SK-N-MC (cell line): ENCODE measurements at regions not wholly inside any gene's neighbourhood (a gene's known extent, or its start where the extent isn't known, plus 50 kb on each side); places are given as distances from the start of the nearest gene placed in this dataset.

Experiments
- DNase-seq: peaks from one replicate; pipeline ENCODE4 v3.0.0-alpha.2; 2011; ENCODE audit warnings: low read depth, low spot score
- H3K27ac ChIP-seq: fragments of 200-600 bp; sonication (generic); 2 replicates; pipeline ENCODE4 v1.5.1; 2016; ENCODE audit warnings: mixed run types
- H3K36me3 ChIP-seq: fragments of 200-600 bp; sonication (generic); 2 replicates; pipeline ENCODE4 v1.6.1; 2017; ENCODE audit warnings: antibody characterized with exemption, low read length, mixed read lengths; ENCODE audit not compliant: insufficient read depth
- H3K4me3 ChIP-seq: fragments of 200-600 bp; sonication (generic); 2 replicates; pipeline ENCODE4 v1.5.1; 2016
- H3K9ac ChIP-seq: fragments of 200-600 bp; sonication (generic); 2 replicates; pipeline ENCODE4 v1.8.0; 2017; ENCODE audit warnings: mixed run types, mixed read lengths; ENCODE audit not compliant: insufficient read length
- H3K9me3 ChIP-seq: fragments of 200-600 bp; sonication (generic); 2 replicates; pipeline ENCODE4 v1.6.1; 2017; ENCODE audit warnings: low read depth, mild to moderate bottlenecking, antibody characterized with exemption, low read length, moderate library complexity, mixed read lengths
- EZH2 ChIP-seq: fragments of 200-600 bp; sonication (generic); IDR thresholded peaks from one replicate; pipeline ENCODE4 v1.6.1; 2017; ENCODE audit warnings: antibody characterized with exemption
- FOXP2 ChIP-seq: optimal IDR thresholded peaks from 2 replicates; pipeline ENCODE3; 2011; ENCODE audit warnings: mild to moderate bottlenecking, moderate library complexity; ENCODE audit not compliant: insufficient read depth; ENCODE audit errors: extremely low read length, control extremely low read depth
- POLR2AphosphoS5 ChIP-seq: IDR thresholded peaks from 2 replicates; pipeline ENCODE4 v1.6.1; 2012; ENCODE audit warnings: mild to moderate bottlenecking, low read depth, low read length, borderline replicate concordance

GRCh38 chr20:60238992-60239660, 280.9 kb downstream of the CDH26 start:
- TF ChIP-seq FOXP2 (no peak), POLR2AphosphoS5 (no peak), EZH2 (no peak)
- H3K27ac ChIP-seq, result no peak overlapping the region

DNA sequence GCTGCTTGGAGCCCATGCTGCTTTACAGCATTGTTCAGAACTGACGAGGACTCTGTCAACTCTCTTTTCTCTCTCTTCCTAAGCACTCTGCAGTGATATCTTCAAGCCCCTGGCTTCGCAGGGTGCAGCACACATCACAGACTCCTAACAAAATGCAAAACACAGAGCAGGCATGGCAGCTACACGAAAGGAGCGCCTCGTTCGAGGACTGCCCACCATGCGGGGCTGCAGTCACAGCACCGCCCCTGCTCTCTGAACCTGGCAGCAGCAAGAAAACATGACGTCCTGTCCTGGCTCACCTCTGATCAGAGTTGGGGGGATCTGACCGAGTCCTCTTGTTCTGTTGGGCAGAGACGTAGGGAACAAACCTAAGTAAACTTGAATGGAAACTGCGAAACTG, 281.7 kb downstream of the CDH26 start:
- no peak for TF ChIP-seq FOXP2
- TF ChIP-seq EZH2, result no peak
- no peak for TF ChIP-seq POLR2AphosphoS5
- Histone ChIP-seq H3K27ac (no peak overlapping the region), H3K9me3 (no peaks in the 10 kb centered on the region), H3K9ac (no peak overlapping the region), H3K36me3 (no peaks in the 10 kb centered on the region), H3K4me3 (no peak overlapping the region)
- DNase-seq, result no peak

More at GRCh38 chr20:60238992-60239660, 280.9 kb downstream of the CDH26 start:
- no peaks in the 10 kb centered on the region for H3K36me3 ChIP-seq
- DNase-seq, result no peak
- no peak overlapping the region for H3K4me3 ChIP-seq
- H3K9me3 ChIP-seq, result no peaks in the 10 kb centered on the region
- H3K9ac ChIP-seq, result no peak overlapping the region

- no peak for TF ChIP-seq FOXP2
- no peak for TF ChIP-seq EZH2
- TF ChIP-seq POLR2AphosphoS5, result no peak
Measured at GRCh38 chr20:60240415-60240814, 282.2 kb downstream of the CDH26 start.

GRCh38 chr20:60240986-60241385, 282.8 kb downstream of the CDH26 start:
- no peak for DNase-seq
- TF ChIP-seq EZH2 (no peak), FOXP2 (no peak), POLR2AphosphoS5 (no peak)

More at GRCh38 chr20:60240415-60240814, 282.2 kb downstream of the CDH26 start:
- H3K27ac ChIP-seq, result no peak overlapping the region
- H3K9ac ChIP-seq, result no peak overlapping the region
- DNase-seq, result no peak
- H3K4me3 ChIP-seq, result no peak overlapping the region
- H3K9me3 ChIP-seq, result no peaks in the 10 kb centered on the region
- no peaks in the 10 kb centered on the region for H3K36me3 ChIP-seq

GRCh38 chr20:60242836-60243505, 284.7 kb downstream of the CDH26 start:
- no peak overlapping the region for H3K4me3 ChIP-seq
- H3K27ac ChIP-seq, result no peak overlapping the region
- no peak overlapping the region for H3K9ac ChIP-seq
- H3K36me3 ChIP-seq, result no peaks in the 10 kb centered on the region
- no peaks in the 10 kb centered on the region for H3K9me3 ChIP-seq
- no peak for TF ChIP-seq FOXP2
- TF ChIP-seq POLR2AphosphoS5, result no peak
- TF ChIP-seq EZH2, result no peak
- DNase-seq, result no peak

More at GRCh38 chr20:60240986-60241385, 282.8 kb downstream of the CDH26 start:
- Histone ChIP-seq H3K36me3 (no peaks in the 10 kb centered on the region), H3K4me3 (no peak overlapping the region), H3K9me3 (no peaks in the 10 kb centered on the region), H3K9ac (no peak overlapping the region), H3K27ac (no peak overlapping the region)

- no peak for TF ChIP-seq FOXP2
- TF ChIP-seq POLR2AphosphoS5, result no peak
- no peak for TF ChIP-seq EZH2
- no peaks in the 10 kb centered on the region for H3K36me3 ChIP-seq
- no peak overlapping the region for H3K4me3 ChIP-seq
- no peak overlapping the region for H3K9ac ChIP-seq
- DNase-seq, result no peak
- no peaks in the 10 kb centered on the region for H3K9me3 ChIP-seq
- H3K27ac ChIP-seq, result no peak overlapping the region
Measured at GRCh38 chr20:60244373-60245146, 286.3 kb downstream of the CDH26 start.

- H3K4me3 ChIP-seq, result no peak overlapping the region
- TF ChIP-seq EZH2 (no peak), POLR2AphosphoS5 (no peak), FOXP2 (no peak)
- no peak overlapping the region for H3K27ac ChIP-seq
- no peak for DNase-seq
- no peaks in the 10 kb centered on the region for H3K36me3 ChIP-seq
- no peak overlapping the region for H3K9ac ChIP-seq
- no peaks in the 10 kb centered on the region for H3K9me3 ChIP-seq
Measured at GRCh38 chr20:60246751-60247150, 288.5 kb downstream of the CDH26 start.

DNA sequence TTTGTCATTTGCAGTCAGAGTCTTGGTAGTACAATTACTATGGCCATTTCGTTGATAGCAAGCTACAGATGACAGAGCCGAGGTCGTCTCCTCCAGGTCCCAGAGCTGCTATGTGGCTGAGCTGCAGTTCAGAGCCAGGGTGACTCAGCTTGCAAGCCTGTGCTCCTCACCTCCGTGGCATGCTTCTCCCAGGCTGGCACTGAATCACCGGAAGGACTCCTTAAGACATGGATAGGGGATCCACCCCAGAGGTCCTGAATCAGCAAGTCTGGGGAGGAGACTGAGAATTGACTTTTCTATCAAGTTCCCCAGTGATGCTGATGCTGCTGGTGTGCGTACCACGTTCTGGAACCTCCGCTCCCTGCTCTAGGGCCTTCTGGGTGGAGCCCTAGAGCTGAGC, 291.2 kb downstream of the CDH26 start:
- no peak for DNase-seq
- H3K36me3 ChIP-seq, result no peaks in the 10 kb centered on the region

More for the DNA sequence above, 291.2 kb downstream of the CDH26 start:
- Histone ChIP-seq H3K27ac (no peak overlapping the region), H3K9ac (no peak overlapping the region), H3K9me3 (no peaks in the 10 kb centered on the region), H3K4me3 (no peak overlapping the region)
- TF ChIP-seq FOXP2, result no peak
- no peak for TF ChIP-seq EZH2
- no peak for TF ChIP-seq POLR2AphosphoS5
